GM12873 (cell line): ENCODE measurements at regions not wholly inside any gene's neighbourhood (a gene's known extent, or its start where the extent isn't known, plus 50 kb on each side); places are given as distances from the start of the nearest gene placed in this dataset.

Source experiments
- CTCF ChIP-seq: IDR thresholded peaks from 2 replicates; pipeline ENCODE4 v1.5.1; 2012; ENCODE audit warnings: low read depth, mild to moderate bottlenecking, moderate library complexity, low read length, control low read depth; ENCODE audit not compliant: insufficient read depth; ENCODE audit errors: missing control alignments

DNA sequence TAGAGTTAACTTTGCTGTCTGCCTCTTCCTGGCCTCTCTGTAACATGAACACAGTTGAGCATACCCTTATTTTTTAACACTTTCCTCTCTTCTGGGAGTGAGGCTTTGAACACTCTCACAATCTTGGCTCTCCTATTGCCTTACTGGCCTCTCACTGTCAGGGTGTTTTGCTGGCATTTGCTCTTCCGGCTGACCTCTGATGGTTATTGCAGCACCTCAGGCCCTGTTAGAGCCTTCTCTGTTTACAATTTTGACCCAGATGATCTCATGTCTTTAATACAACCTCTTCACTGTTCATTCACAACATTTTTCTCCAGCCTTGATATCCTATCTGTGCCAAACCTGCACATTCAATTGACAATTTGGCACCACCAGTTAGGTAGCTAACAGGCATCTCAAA is 357.8 kb upstream of the USP15 start:
- TF ChIP-seq CTCF = no peak

DNA sequence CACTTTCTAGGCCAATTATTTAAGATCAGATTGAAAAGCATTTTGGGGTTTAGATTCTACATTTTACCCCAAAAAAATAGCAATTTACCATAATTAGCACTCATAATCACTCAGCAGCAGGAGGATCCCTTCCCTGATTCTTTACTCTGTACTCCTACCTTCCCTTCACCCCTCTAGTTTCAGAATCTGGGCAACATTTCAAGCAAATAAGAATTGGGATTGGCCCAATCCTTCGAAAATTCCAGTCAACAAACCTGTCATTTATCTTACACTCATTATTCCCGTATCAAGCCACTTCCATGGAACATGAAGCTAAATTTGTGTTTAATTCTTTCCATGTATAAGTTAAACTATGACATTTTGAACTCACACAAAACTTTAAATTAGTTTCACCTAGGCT is 349.1 kb upstream of the USP15 start:
- TF ChIP-seq CTCF = no peak

GRCh38 chr12:61915420-61915819 is 344.8 kb upstream of the USP15 start:
- TF ChIP-seq CTCF = no peak

- no peak for TF ChIP-seq CTCF
Observed at GRCh38 chr12:61916831-61917230, 343.4 kb upstream of the USP15 start.

- no peak for TF ChIP-seq CTCF
Observed at GRCh38 chr12:61919686-61920085, 340.5 kb upstream of the USP15 start.

DNA sequence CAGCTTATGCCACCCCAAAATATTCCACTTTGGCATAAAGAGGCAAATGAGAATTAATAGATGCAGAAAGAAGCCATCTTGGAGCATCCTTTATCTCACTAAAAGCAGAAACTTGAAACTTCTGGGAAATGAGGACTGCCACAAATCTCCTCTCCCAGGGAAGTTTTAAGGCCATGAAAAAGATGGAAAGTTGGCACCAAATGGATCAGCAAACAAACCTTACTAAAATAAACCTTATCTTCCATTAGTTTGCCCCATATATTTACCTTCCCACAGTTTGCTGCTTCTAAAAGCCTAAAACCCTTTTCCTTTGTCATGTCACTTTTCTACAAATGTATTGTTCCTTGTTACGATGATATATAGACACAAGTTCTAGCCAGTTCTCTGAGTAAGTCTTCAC is 340.0 kb upstream of the USP15 start:
- no peak for TF ChIP-seq CTCF

GRCh38 chr12:61923152-61923551 is 337.1 kb upstream of the USP15 start:
- no peak for TF ChIP-seq CTCF

- TF ChIP-seq CTCF = no peak
Observed at GRCh38 chr12:61934564-61934963, 325.6 kb upstream of the USP15 start.
